ENCODE measurements at regions not wholly inside any gene's neighbourhood (a gene's known extent, or its start where the extent isn't known, plus 50 kb on each side); places are given as distances from the start of the nearest gene placed in this dataset.

DNA sequence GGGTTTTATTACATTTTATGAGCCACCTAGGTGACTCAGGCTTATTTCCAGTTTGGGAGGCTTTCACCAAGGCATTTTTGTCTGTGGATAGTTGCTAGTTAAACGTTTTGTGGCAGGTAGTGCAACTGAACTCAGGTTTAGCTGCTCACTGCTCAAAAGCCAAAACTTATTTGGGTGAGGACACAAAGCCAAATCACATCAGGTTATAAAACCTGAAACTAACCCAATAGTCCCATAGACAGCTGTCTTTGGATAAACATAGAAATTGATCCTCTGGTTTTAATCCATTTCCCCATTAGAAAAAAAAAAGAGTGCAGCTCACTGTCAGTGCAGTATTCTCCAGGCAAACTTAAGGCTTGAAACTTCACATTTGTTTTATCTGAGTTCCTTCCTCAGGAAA is 362.6 kb upstream of the TFPI start:
- Histone ChIP-seq H3K9ac (ENCODE audit: low read depth, low read length) (no peak overlapping the region), H3K36me3 (ENCODE audit: control insufficient read depth, insufficient read depth, low read length) (no peaks in the 10 kb centered on the region), H3K27me3 (ENCODE audit: control insufficient read depth, insufficient read depth, low read length) (no peaks in the 10 kb centered on the region), H3K9me3 (ENCODE audit: control insufficient read depth, insufficient read depth, low read length) (no peaks in the 10 kb centered on the region), H3K4me1 (ENCODE audit: control insufficient read depth, insufficient read depth, low read length) (no peaks in the 10 kb centered on the region), H3K4me3 (ENCODE audit: low read depth, low read length) (no peak overlapping the region)

DNA sequence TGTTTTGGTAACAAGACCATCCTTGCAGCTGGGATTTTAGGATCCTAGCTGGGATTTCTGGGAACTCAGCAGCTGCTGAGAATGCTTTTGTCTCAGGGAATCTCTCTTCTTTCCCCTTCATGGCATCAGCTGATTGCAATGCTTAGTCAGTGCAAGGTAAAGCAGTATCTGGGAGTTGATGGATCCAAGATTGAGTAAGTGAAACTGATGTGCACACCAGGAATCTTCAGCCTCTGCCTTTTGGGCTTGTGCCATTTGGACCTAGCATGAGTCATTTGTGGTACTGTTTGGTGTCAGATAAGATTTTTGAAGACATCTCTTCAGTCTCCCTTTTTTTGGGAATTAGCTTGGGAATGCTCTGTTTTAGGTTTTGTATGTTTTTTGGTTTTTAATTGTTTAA is 363.3 kb upstream of the TFPI start:
- no peaks in the 10 kb centered on the region for H3K27me3 ChIP-seq (ENCODE audit: control insufficient read depth, insufficient read depth, low read length)
- H3K9ac ChIP-seq (ENCODE audit: low read depth, low read length), result no peak overlapping the region
- H3K9me3 ChIP-seq (ENCODE audit: control insufficient read depth, insufficient read depth, low read length), result no peaks in the 10 kb centered on the region
- H3K4me1 ChIP-seq (ENCODE audit: control insufficient read depth, insufficient read depth, low read length), result no peaks in the 10 kb centered on the region
- no peaks in the 10 kb centered on the region for H3K36me3 ChIP-seq (ENCODE audit: control insufficient read depth, insufficient read depth, low read length)
- no peak overlapping the region for H3K4me3 ChIP-seq (ENCODE audit: low read depth, low read length)

DNA sequence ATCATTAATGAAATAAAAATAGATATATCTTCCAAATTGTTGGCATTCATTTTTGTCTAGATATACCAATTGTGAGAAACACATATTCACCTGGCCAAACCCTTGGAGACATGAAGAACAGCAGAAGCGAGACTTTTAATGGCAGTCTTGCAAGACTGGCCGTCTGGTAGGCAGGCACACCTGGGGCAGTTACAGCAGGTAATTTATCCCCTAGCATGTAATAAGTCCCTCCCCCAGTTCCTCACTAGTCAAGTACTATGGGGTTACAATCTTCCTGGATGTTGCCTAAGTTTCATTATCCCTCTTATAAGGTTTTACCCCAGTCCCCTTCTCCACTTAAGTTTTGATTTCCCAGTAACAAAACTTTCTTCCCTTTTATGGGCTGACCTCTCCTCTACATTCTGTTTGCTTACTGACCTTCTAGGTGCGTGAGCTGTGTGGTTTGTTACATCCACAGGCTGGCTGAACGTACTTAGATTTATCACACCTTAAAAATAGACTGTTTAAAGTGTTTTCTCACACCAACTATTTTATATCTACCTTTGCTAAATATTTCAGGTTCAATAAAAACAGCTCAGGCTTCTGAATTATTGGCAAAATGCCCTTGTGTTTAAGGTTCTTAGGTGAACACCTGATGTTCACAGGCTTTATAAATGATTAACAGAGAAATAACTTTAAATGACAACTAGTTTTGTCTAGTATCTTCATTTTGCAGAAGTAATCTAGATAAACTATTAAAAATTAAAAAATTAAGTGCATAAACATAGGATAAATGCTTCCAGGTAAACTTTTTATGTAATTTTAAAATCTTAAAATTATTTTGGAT is 365.0 kb upstream of the TFPI start:
- H3K36me3 ChIP-seq (ENCODE audit: control insufficient read depth, insufficient read depth, low read length), result no peaks in the 10 kb centered on the region
- no peak overlapping the region for H3K9ac ChIP-seq (ENCODE audit: low read depth, low read length)

DNA sequence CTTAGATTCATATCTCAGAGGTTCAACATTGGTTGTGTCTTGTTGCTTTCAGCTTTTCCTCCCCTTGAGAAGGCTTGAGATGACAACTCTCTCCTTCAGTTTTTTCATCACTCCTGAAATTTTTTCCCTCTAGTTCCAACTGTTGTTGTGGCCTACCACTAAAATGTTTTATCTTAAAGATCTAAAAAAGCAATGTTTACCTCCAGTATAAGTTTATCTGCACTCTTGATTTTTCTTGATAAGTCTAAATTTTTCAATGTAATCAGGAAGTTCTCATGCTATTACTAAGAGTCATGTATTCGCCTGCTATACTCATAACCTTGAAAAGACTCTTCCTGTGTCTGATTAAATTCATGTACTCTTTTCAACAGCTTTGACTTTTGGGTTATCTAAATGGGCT is 366.3 kb upstream of the TFPI start:
- no peaks in the 10 kb centered on the region for H3K9me3 ChIP-seq (ENCODE audit: control insufficient read depth, insufficient read depth, low read length)
- H3K9ac ChIP-seq (ENCODE audit: low read depth, low read length), result no peak overlapping the region
- H3K36me3 ChIP-seq (ENCODE audit: control insufficient read depth, insufficient read depth, low read length), result no peaks in the 10 kb centered on the region
- H3K4me1 ChIP-seq (ENCODE audit: control insufficient read depth, insufficient read depth, low read length), result no peaks in the 10 kb centered on the region
- H3K4me3 ChIP-seq (ENCODE audit: low read depth, low read length), result no peak overlapping the region
- no peaks in the 10 kb centered on the region for H3K27me3 ChIP-seq (ENCODE audit: control insufficient read depth, insufficient read depth, low read length)

More for the DNA sequence above, 365.0 kb upstream of the TFPI start:
- no peaks in the 10 kb centered on the region for H3K9me3 ChIP-seq (ENCODE audit: control insufficient read depth, insufficient read depth, low read length)
- H3K27me3 ChIP-seq (ENCODE audit: control insufficient read depth, insufficient read depth, low read length), result no peaks in the 10 kb centered on the region
- no peaks in the 10 kb centered on the region for H3K4me1 ChIP-seq (ENCODE audit: control insufficient read depth, insufficient read depth, low read length)
- no peak overlapping the region for H3K4me3 ChIP-seq (ENCODE audit: low read depth, low read length)

DNA sequence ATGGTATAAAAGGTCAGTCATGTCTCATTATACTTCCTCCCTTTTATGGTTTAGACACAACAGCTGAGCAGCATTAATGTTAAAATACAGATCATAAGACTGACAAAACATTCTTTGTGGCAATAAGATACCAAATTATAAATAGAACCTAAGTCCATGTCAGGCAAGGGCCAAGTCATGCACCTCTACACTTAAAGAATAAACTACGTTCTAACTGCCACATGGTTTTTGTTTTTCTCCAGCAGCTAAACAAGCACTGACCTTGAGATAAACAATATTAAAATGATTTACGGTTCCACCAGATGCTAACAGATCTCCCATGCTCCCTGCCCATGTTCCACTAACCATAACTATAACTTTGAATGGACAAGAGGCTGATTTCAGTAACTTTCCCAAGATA is 368.6 kb upstream of the TFPI start:
- Histone ChIP-seq H3K27me3 (ENCODE audit: control insufficient read depth, insufficient read depth, low read length) (no peaks in the 10 kb centered on the region), H3K9me3 (ENCODE audit: control insufficient read depth, insufficient read depth, low read length) (no peaks in the 10 kb centered on the region), H3K4me3 (ENCODE audit: low read depth, low read length) (no peak overlapping the region), H3K36me3 (ENCODE audit: control insufficient read depth, insufficient read depth, low read length) (no peaks in the 10 kb centered on the region), H3K4me1 (ENCODE audit: control insufficient read depth, insufficient read depth, low read length) (no peaks in the 10 kb centered on the region), H3K9ac (ENCODE audit: low read depth, low read length) (no peak overlapping the region)

DNA sequence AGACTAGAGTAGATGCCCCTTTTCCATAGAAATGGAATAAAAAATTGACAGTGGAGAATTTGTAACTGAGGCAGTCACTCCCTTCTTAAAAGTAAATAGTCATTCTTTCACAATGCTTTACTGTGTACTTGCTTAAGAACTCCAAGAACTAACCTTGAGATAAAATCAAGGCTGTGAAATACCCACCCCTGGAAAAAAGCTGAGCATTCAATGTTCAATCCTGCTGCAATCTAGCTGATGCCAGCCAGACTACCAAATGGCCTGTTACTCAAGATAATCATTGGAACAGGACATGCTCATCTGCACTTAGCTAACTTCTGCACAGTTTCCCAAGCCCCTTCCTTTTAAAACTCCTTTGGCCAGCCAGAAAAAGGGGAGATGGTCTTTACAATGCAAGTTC is 367.4 kb upstream of the GULP1 start:
- H3K9me3 ChIP-seq (ENCODE audit: control insufficient read depth, insufficient read depth, low read length), result no peaks in the 10 kb centered on the region
- no peak overlapping the region for H3K4me3 ChIP-seq (ENCODE audit: low read depth, low read length)
- no peak overlapping the region for H3K9ac ChIP-seq (ENCODE audit: low read depth, low read length)
- no peaks in the 10 kb centered on the region for H3K36me3 ChIP-seq (ENCODE audit: control insufficient read depth, insufficient read depth, low read length)
- H3K27me3 ChIP-seq (ENCODE audit: control insufficient read depth, insufficient read depth, low read length), result no peaks in the 10 kb centered on the region
- no peaks in the 10 kb centered on the region for H3K4me1 ChIP-seq (ENCODE audit: control insufficient read depth, insufficient read depth, low read length)

DNA sequence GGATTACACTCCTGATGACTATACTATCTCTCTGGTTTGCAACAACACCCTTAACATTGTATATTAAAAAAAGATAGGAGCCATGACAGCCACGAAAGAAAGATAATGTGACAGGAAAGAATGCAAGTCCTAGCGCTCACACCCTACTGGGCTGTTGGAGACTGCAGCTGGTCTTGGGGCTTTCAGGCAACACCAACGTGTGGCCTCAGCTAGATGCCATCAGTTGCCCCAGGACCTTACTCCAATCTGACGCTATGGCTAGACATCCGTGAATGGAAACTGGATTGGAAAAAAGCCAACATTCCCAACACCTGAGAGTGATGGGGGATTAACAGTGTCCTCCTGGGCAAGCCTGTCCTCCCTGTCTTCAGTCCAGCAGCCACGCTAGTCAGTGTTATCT is 357.4 kb upstream of the GULP1 start:
- H3K9ac ChIP-seq (ENCODE audit: low read depth, low read length), result no peak overlapping the region

DNA sequence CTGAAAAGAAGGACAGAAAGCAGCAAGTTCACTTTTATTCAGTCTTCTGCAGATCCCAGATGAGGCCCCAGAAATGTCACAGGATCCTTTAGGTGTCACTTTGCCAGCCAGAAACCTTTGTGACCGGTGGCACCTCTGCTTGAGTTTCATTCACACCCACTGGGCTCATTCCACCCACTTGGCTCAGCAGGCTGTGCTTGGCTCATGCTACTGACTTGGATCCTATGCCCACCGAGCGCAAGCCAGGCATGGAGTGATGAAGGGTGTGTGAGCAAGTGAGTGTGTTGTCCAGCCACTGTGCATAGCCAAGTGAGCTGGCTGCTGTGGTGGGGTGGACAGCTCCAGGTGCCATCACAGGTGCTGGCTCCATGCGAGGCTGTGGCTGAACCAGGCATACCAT is 357.0 kb upstream of the GULP1 start:
- Histone ChIP-seq H3K4me3 (ENCODE audit: low read depth, low read length) (no peak overlapping the region), H3K36me3 (ENCODE audit: control insufficient read depth, insufficient read depth, low read length) (no peaks in the 10 kb centered on the region), H3K27me3 (ENCODE audit: control insufficient read depth, insufficient read depth, low read length) (no peaks in the 10 kb centered on the region), H3K4me1 (ENCODE audit: control insufficient read depth, insufficient read depth, low read length) (no peaks in the 10 kb centered on the region), H3K9ac (ENCODE audit: low read depth, low read length) (no peak overlapping the region), H3K9me3 (ENCODE audit: control insufficient read depth, insufficient read depth, low read length) (no peaks in the 10 kb centered on the region)

More for the DNA sequence above, 357.4 kb upstream of the GULP1 start:
- no peak overlapping the region for H3K4me3 ChIP-seq (ENCODE audit: low read depth, low read length)
- no peaks in the 10 kb centered on the region for H3K4me1 ChIP-seq (ENCODE audit: control insufficient read depth, insufficient read depth, low read length)
- no peaks in the 10 kb centered on the region for H3K27me3 ChIP-seq (ENCODE audit: control insufficient read depth, insufficient read depth, low read length)
- H3K36me3 ChIP-seq (ENCODE audit: control insufficient read depth, insufficient read depth, low read length), result no peaks in the 10 kb centered on the region
- no peaks in the 10 kb centered on the region for H3K9me3 ChIP-seq (ENCODE audit: control insufficient read depth, insufficient read depth, low read length)

DNA sequence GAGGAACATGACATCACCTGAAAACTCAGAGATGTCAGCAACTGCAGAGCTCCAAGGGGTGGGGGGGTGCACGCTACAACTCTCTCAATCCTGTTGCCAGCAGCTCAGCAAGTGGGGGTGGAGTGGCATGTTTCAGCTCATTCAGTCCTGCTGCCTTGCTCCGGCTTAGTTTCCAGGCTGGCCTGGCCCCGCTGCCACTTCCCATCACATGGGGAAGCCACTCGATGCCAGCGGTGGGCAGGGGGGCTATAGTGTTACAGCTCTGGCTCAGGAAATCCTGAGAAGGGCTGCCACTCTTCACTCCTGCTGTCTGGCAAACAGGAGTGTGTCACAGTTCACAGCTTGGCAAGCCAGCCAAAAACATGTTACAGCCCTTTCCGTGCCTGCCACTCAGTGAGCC is 356.5 kb upstream of the GULP1 start:
- no peaks in the 10 kb centered on the region for H3K36me3 ChIP-seq (ENCODE audit: control insufficient read depth, insufficient read depth, low read length)
- no peaks in the 10 kb centered on the region for H3K4me1 ChIP-seq (ENCODE audit: control insufficient read depth, insufficient read depth, low read length)
- H3K9ac ChIP-seq (ENCODE audit: low read depth, low read length), result no peak overlapping the region
- no peaks in the 10 kb centered on the region for H3K27me3 ChIP-seq (ENCODE audit: control insufficient read depth, insufficient read depth, low read length)
- no peak overlapping the region for H3K4me3 ChIP-seq (ENCODE audit: low read depth, low read length)
- no peaks in the 10 kb centered on the region for H3K9me3 ChIP-seq (ENCODE audit: control insufficient read depth, insufficient read depth, low read length)

DNA sequence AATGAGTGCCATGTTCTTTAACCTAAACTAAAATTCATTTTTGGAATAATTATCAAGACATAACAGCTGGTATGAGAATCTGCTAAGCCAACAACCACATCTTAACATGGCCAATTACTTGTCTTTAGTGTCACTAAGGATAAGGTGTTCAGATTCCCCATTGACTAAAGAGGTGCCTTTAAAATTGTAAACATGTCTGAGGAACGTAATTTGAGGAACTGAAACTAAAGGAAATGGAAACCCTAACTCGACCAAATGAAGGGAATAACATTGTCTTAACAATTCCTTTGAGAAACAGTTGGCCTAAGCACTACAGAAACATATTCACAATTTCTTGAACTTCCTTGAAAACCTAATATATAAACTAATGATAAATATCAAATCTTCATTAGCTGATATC is 355.4 kb upstream of the GULP1 start:
- Histone ChIP-seq H3K4me1 (ENCODE audit: control insufficient read depth, insufficient read depth, low read length) (no peaks in the 10 kb centered on the region), H3K36me3 (ENCODE audit: control insufficient read depth, insufficient read depth, low read length) (no peaks in the 10 kb centered on the region), H3K4me3 (ENCODE audit: low read depth, low read length) (no peak overlapping the region), H3K27me3 (ENCODE audit: control insufficient read depth, insufficient read depth, low read length) (no peaks in the 10 kb centered on the region), H3K9ac (ENCODE audit: low read depth, low read length) (no peak overlapping the region), H3K9me3 (ENCODE audit: control insufficient read depth, insufficient read depth, low read length) (no peaks in the 10 kb centered on the region)

DNA sequence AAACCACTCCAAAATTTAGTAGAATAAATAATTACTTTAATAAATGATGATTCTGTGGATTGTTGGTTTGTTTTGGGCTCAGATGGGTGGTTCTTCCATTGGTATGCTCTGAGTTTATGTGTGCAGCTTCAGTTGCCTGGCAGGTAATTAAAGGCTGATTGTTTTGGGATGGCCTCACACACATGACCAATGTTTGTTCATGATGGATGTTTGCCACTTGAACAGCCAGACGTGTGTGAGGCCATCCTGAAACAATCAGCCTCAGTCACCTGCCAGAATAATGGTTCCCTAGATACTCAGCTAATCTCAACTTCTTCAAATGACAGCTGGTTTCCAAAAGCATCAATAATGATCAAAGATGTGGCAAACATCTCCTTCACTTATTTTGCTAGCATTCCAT is 352.5 kb upstream of the GULP1 start:
- no peaks in the 10 kb centered on the region for H3K9me3 ChIP-seq (ENCODE audit: control insufficient read depth, insufficient read depth, low read length)
- H3K4me3 ChIP-seq (ENCODE audit: low read depth, low read length), result no peak overlapping the region
- H3K27me3 ChIP-seq (ENCODE audit: control insufficient read depth, insufficient read depth, low read length), result no peaks in the 10 kb centered on the region
- H3K4me1 ChIP-seq (ENCODE audit: control insufficient read depth, insufficient read depth, low read length), result no peaks in the 10 kb centered on the region
- H3K36me3 ChIP-seq (ENCODE audit: control insufficient read depth, insufficient read depth, low read length), result no peaks in the 10 kb centered on the region
- H3K9ac ChIP-seq (ENCODE audit: low read depth, low read length), result no peak overlapping the region

DNA sequence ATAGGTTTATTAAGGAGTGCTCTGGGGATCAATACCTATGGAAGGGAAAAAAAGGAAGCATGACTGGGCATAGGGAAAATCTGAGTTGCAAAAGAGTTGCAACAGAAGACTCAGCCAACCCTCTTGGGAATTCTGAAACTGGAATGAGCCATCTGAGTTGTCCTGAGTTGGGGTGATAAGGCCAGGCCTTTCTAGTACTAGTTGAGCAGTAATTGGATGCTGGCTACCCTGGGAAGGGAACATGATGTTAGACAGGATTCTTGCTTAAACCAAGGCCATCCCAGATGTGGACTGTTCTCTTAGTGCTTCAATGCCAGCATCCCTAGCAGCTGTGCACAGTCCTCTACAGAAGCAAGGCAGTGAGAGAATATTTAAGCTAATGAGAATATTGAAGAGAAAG is 348.8 kb upstream of the GULP1 start:
- Histone ChIP-seq H3K4me1 (ENCODE audit: control insufficient read depth, insufficient read depth, low read length) (no peaks in the 10 kb centered on the region), H3K4me3 (ENCODE audit: low read depth, low read length) (no peak overlapping the region), H3K36me3 (ENCODE audit: control insufficient read depth, insufficient read depth, low read length) (no peaks in the 10 kb centered on the region), H3K27me3 (ENCODE audit: control insufficient read depth, insufficient read depth, low read length) (no peaks in the 10 kb centered on the region), H3K9me3 (ENCODE audit: control insufficient read depth, insufficient read depth, low read length) (no peaks in the 10 kb centered on the region), H3K9ac (ENCODE audit: low read depth, low read length) (no peak overlapping the region)
